Endothelial cell of umbilical vein (primary cell): ENCODE measurements at regions not wholly inside any gene's neighbourhood (a gene's known extent, or its start where the extent isn't known, plus 50 kb on each side); places are given as distances from the start of the nearest gene placed in this dataset.

Experiments used
- BruUV-seq: library from RNA; stranded (reverse); fragments of 400-500 nt; replicated peaks from 2 replicates; lab custom pipeline; 2021; lab: Mats Ljungman, UMichigan
- CTCF ChIA-PET: fragments of 300-600, 350-600 bp; sonication (Branson Sonifier 250); formaldehyde crosslinking; loops from one replicate; lab custom pipeline; 2021; ENCODE audit warnings: antibody characterized with exemption, inconsistent platforms; lab: Charles Lee
- POLR2A ChIA-PET: fragments of 300-600, 350-600 bp; sonication (Branson Sonifier 250); formaldehyde crosslinking; loops from one replicate; lab custom pipeline; 2021; ENCODE audit warnings: antibody characterized with exemption, inconsistent platforms; lab: Charles Lee
- DNase-seq: peaks from one replicate; pipeline ENCODE4 v3.0.0-alpha.2; 2011; ENCODE audit warnings: low read depth, low spot score
- FAIRE-seq: peaks from 2 replicates; lab custom pipeline; 2011; peaks lifted over from hg19 to GRCh38; lab: Jason Lieb, UNC
- H2AFZ ChIP-seq: 2 replicates; pipeline ENCODE4 v1.6.0; 2012; ENCODE audit warnings: low read depth, low read length, control low read depth, inconsistent platforms
- H3K27ac ChIP-seq: 2 replicates; pipeline ENCODE4 v1.5.1; 2011; ENCODE audit warnings: low read depth, mild to moderate bottlenecking, control low read depth, low read length, moderate library complexity; ENCODE audit not compliant: insufficient read depth
- H3K27me3 ChIP-seq, 2 experiments: 2 replicates each; pipeline versions ENCODE4 v1.6.0 to v1.6.1; 2011; ENCODE audit warnings: low read length in 2 of 2, mixed read lengths in 1 of 2; ENCODE audit not compliant: control insufficient read depth in 2 of 2, insufficient read depth in 2 of 2
- H3K36me3 ChIP-seq, 2 experiments: 2 replicates in 1 of 2; 3 replicates in 1 of 2; pipeline ENCODE4 v1.5.1; 2011; ENCODE audit warnings: low read length in 2 of 2, mild to moderate bottlenecking in 1 of 2, moderate library complexity in 1 of 2; ENCODE audit not compliant: control insufficient read depth in 2 of 2, insufficient read depth in 2 of 2; ENCODE audit errors: extremely low read depth in 1 of 2
- H3K4me1 ChIP-seq: 3 replicates; pipeline ENCODE4 v1.5.1; 2011; ENCODE audit warnings: mild to moderate bottlenecking, low read length; ENCODE audit not compliant: control insufficient read depth, insufficient read depth; ENCODE audit errors: extremely low read depth
- H3K4me2 ChIP-seq: 2 replicates; pipeline ENCODE4 v1.6.1; 2011; ENCODE audit warnings: low read length, control low read depth, mixed read lengths; ENCODE audit not compliant: insufficient read depth
- H3K4me3 ChIP-seq, 3 experiments: fragments of 200-600 bp in 1 of 3; sonication (generic), shearing (Covaris generic) in 1 of 3; replicated peaks in 1 of 3; 2 replicates each; pipeline ENCODE4 v1.5.1; 2011 to 2016; ENCODE audit warnings: control low read depth in 3 of 3, low read length in 3 of 3, mild to moderate bottlenecking in 2 of 3, inconsistent platforms in 1 of 3, low read depth in 1 of 3, moderate library complexity in 1 of 3; ENCODE audit not compliant: insufficient read depth in 1 of 3
- H3K79me2 ChIP-seq: 2 replicates; pipeline ENCODE4 v1.6.0; 2012; ENCODE audit warnings: low read length, inconsistent platforms; ENCODE audit not compliant: control insufficient read depth, insufficient read depth
- H3K9ac ChIP-seq: replicated peaks from 2 replicates; pipeline ENCODE3; 2011; ENCODE audit warnings: low read length, control low read depth; ENCODE audit not compliant: insufficient read depth; ENCODE audit errors: extremely low read depth
- H3K9me1 ChIP-seq: replicated peaks from 3 replicates; pipeline ENCODE4 v1.6.0; 2011; ENCODE audit warnings: mild to moderate bottlenecking, low read length; ENCODE audit not compliant: control insufficient read depth, insufficient read depth; ENCODE audit errors: extremely low read depth
- H3K9me3 ChIP-seq: replicated peaks from 2 replicates; pipeline ENCODE4 v1.5.1; 2012; ENCODE audit warnings: low read length, inconsistent platforms; ENCODE audit not compliant: control insufficient read depth, insufficient read depth
- H4K20me1 ChIP-seq: replicated peaks from 2 replicates; pipeline ENCODE3; 2011; ENCODE audit warnings: mild to moderate bottlenecking, low read length; ENCODE audit not compliant: control insufficient read depth, insufficient read depth; ENCODE audit errors: extremely low read depth
- EZH2 ChIP-seq: IDR thresholded peaks from 2 replicates; pipeline ENCODE4 v1.6.1; 2012; ENCODE audit warnings: borderline replicate concordance, low read depth, mild to moderate bottlenecking, moderate library complexity, low read length, inconsistent platforms; ENCODE audit not compliant: severe bottlenecking
- FOS ChIP-seq: IDR thresholded peaks from 2 replicates; pipeline ENCODE4 v1.6.1; 2011; ENCODE audit warnings: mild to moderate bottlenecking, low read length, moderate library complexity, borderline replicate concordance; ENCODE audit not compliant: insufficient read depth
- GATA2 ChIP-seq: IDR thresholded peaks from 2 replicates; pipeline ENCODE4 v1.7.0; 2011; ENCODE audit warnings: low read depth, mild to moderate bottlenecking, moderate library complexity, mixed read lengths, low read length; ENCODE audit not compliant: insufficient read length, insufficient read depth
- JUN ChIP-seq: IDR thresholded peaks from 2 replicates; pipeline ENCODE4 v1.6.1; 2011; ENCODE audit warnings: borderline replicate concordance, low read depth; ENCODE audit not compliant: insufficient read length, insufficient read depth
- MYC ChIP-seq: IDR thresholded peaks from one replicate; pipeline ENCODE4 v1.6.1; 2011; ENCODE audit warnings: mild to moderate bottlenecking, low read depth, low read length
- POLR2A ChIP-seq: IDR thresholded peaks from 2 replicates; pipeline ENCODE4 v1.6.1; 2012; ENCODE audit warnings: low read depth, mild to moderate bottlenecking, control low read depth, low read length
- POLR2AphosphoS5 ChIP-seq: IDR thresholded peaks from 2 replicates; pipeline ENCODE4 v1.6.1; 2012; ENCODE audit warnings: low read depth, mild to moderate bottlenecking, control low read depth, low read length, moderate library complexity; ENCODE audit not compliant: insufficient read depth
- dilution Hi-C: fragments of 300-500 bp; cut with MboI; formaldehyde crosslinking; loops from one replicate; pipeline ENCODE4 v1.15.0; 2019; ENCODE audit warnings: low sequenced_read_pairs; ENCODE audit not compliant: extremely low pct_ligation_motif_present
- intact Hi-C: fragments of 100-400 bp; cut with micrococcal nuclease; formaldehyde crosslinking; loops from one replicate; pipeline ENCODE4 v1.10.0; 2022
- TF ChIP-seq, protein P1 (sequence below): IDR thresholded peaks from 2 replicates; pipeline ENCODE4 v1.6.1; 2011; ENCODE audit not compliant: insufficient read depth, insufficient read length
- TF ChIP-seq, protein P2 (sequence below), 2 donors: IDR thresholded peaks; 1 replicate in 1 of 2; 2 replicates in 1 of 2; pipeline ENCODE4 v1.5.1; 2011; ENCODE audit warnings: low read length in 2 of 2, mild to moderate bottlenecking in 2 of 2, moderate library complexity in 2 of 2, control low read depth in 1 of 2, inconsistent platforms in 1 of 2, low read depth in 1 of 2; ENCODE audit not compliant: insufficient read depth in 1 of 2; ENCODE audit errors: extremely low read depth in 1 of 2

DNA sequence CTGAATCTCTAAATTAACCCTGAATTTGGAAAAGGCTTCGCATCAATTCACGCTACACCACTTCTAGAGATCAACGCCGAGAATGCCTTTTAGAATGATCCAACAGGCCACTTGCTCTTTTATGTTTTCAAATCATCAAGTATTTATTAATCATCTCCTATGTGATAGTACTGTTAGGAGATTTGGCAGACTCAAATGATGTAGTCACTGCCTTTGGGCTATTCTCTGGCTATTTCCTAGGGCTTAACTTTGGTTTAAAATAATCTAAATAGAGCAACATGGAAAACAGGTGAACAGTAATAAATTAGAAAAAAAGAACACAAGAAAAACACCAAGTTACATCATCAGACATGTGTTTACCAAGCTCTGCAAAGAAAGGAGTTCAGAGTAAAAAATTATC, 140.3 kb downstream of the TENT5A start:
- POLR2A ChIA-PET: no interaction called here
- H4K20me1 ChIP-seq: no peaks in the 10 kb centered on the region
- intact Hi-C loops (loop anchor here (2.0 to 10.0 kb wide), 5 partner anchors 141 to 1435 kb away; partner anchors contain the start of gene TENT5A), dilution Hi-C loops (no loop called here)
- no peak overlapping the region for H3K9ac ChIP-seq
- no peaks in the 10 kb centered on the region for H3K79me2 ChIP-seq
- peaks cover 26% of the 10 kb centered on the region for H3K4me1 ChIP-seq
- H2AFZ ChIP-seq: no peak overlapping the region
- H3K4me3 ChIP-seq: no peak overlapping the region
- H3K9me1 ChIP-seq: no peaks in the 10 kb centered on the region
- no peak for TF ChIP-seq POLR2AphosphoS5
- TF ChIP-seq, protein P1, sequence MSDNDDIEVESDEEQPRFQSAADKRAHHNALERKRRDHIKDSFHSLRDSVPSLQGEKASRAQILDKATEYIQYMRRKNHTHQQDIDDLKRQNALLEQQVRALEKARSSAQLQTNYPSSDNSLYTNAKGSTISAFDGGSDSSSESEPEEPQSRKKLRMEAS: no peak
- TF ChIP-seq, protein P2, sequence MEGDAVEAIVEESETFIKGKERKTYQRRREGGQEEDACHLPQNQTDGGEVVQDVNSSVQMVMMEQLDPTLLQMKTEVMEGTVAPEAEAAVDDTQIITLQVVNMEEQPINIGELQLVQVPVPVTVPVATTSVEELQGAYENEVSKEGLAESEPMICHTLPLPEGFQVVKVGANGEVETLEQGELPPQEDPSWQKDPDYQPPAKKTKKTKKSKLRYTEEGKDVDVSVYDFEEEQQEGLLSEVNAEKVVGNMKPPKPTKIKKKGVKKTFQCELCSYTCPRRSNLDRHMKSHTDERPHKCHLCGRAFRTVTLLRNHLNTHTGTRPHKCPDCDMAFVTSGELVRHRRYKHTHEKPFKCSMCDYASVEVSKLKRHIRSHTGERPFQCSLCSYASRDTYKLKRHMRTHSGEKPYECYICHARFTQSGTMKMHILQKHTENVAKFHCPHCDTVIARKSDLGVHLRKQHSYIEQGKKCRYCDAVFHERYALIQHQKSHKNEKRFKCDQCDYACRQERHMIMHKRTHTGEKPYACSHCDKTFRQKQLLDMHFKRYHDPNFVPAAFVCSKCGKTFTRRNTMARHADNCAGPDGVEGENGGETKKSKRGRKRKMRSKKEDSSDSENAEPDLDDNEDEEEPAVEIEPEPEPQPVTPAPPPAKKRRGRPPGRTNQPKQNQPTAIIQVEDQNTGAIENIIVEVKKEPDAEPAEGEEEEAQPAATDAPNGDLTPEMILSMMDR (IDR thresholded peaks at IDR 0.05; ENCODE audit: extremely low read depth in 1 of 2, insufficient read depth in 1 of 2, low read depth in 1 of 2, low read length in 2 of 2): no peak
- TF ChIP-seq GATA2: no peak
- TF ChIP-seq POLR2A: no peak
- no peak for TF ChIP-seq FOS
- TF ChIP-seq EZH2: no peak
- TF ChIP-seq MYC: no peak
- TF ChIP-seq JUN: no peak
- CTCF ChIA-PET: no interaction called here
- DNase-seq (no peak), FAIRE-seq (no peak)
- no peak overlapping the region for H3K27ac ChIP-seq
- no peaks in the 10 kb centered on the region for H3K9me3 ChIP-seq
- H3K4me2 ChIP-seq: no peak overlapping the region
- H3K27me3 ChIP-seq: no peaks in the 10 kb centered on the region
- no peaks in the 10 kb centered on the region for H3K36me3 ChIP-seq
- BruUV-seq: no TSS peak
